HG03175 (cell line): ENCODE measurements at regions not wholly inside any gene's neighbourhood (a gene's known extent, or its start where the extent isn't known, plus 50 kb on each side); places are given as distances from the start of the nearest gene placed in this dataset.
"Not testable (repeated sequence)": the region's sequence is repeated elsewhere in the genome, so short reads cannot be mapped to it uniquely, and the experiment has no call there.

ENCODE experiments used
- ATAC-seq: cut with Tn5 transposase; IDR thresholded peaks from one replicate; pipeline ENCODE4 v1.9.1; 2021; ENCODE audit warnings: mild to moderate bottlenecking, moderate library complexity; ENCODE audit not compliant: unreplicated experiment

DNA sequence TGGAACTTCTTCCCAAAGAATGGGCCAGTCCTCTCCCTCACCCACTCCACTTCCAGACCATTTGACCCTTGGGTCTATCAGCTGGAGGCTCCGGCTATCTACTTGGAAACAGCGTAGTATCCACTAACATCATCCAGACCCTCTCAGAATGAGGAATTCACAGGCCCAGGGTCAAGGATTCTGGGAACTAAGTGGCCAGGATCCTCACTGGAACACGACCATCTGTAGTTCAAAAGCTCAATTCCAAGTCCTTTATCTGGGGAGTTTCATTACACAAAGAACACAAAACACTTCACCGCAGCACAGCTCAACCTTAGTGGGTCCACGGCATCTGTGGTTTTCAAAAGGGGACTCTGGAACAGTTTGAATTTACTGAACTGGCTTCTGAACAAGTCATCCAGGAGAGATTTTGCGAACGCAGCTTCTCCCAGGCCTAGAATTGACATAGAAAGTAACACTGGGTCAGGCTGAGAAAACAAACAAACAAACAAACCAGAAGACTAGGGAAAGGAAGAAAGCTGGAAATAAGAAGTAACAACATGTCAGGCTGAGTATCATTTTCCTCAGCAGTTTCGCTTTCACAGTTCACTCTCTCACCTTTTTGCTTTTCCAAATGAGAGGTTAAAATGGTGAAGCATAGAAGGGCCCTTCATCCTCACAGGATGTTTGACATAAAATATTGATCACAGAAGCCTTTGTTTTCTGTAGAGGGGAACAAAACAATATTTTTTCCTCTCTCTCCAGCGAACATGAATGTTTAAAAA is 57.6 kb upstream of the USP6NL start:
- ATAC-seq = peak; percentile 48

GRCh38 chr10:11667756-11668155 is 56.3 kb upstream of the USP6NL start:
- no peak for ATAC-seq

- ATAC-seq = peak; percentile 65
Measured at GRCh38 chr10:11663763-11664555, 52.5 kb upstream of the USP6NL start.

DNA sequence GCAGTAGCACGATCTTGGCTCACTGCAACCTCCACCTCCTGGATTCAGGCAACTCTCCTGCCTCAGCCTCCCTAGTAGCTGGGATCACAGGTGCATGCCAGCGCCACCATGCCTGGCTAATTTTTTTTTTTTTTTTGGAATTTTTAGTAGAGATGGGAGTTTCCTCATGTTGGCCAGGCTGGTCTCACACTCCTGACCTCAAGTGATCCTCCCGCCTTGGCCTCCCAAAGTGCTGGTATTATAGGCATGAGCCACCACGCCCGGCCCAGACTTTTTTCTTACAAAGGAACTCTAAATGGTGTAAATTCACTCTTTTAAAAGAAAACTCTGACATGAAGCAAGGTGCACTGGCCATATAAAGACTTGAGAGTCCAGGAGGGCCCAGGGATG is 51.7 kb upstream of the USP6NL start:
- ATAC-seq = not testable (repeated sequence)

- ATAC-seq = no peak
Measured at GRCh38 chr10:11661441-11661840, 50.0 kb upstream of the USP6NL start.
